ENCODE measurements at regions not wholly inside any gene's neighbourhood (a gene's known extent, or its start where the extent isn't known, plus 50 kb on each side); places are given as distances from the start of the nearest gene placed in this dataset.

- TF ChIP-seq CTCF (IDR thresholded peaks at IDR 0.05; ENCODE audit: low read length) (no peak), EZH2 (IDR thresholded peaks at IDR 0.05; ENCODE audit: borderline replicate concordance, low read length) (no peak)
Observed at GRCh38 chr9:13446938-13447842, 167.7 kb upstream of the MPDZ start.
